ENCODE measurements at regions not wholly inside any gene's neighbourhood (a gene's known extent, or its start where the extent isn't known, plus 50 kb on each side); places are given as distances from the start of the nearest gene placed in this dataset.
A peak's percentile ranks its signal among the peaks of the same experiment; 100 is the strongest.

DNA sequence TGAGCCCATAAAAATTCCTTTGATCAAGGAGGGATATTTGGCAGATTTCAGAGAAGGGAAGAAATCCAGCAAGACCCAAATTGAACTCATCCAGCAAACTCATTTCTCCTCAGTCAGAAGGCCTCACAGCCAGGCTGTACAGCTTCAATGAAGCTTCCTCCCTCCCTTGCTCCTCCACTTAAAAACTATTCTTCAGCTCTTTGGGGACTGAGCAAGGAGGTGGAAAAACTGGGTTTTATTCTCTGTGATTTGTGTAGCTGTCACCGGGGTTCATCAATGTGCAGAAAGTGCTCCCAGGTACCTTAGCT, 158.7 kb upstream of the ZNF184 start:
- H3K36me3 ChIP-seq: no peaks in the 10 kb centered on the region
- 91 to 97% methylated on average over 1 of the region's 1 CpG for WGBS, 2 donors
- H3K27me3 ChIP-seq: peaks cover 0 to 44% (median 4%) of the 10 kb centered on the region in 4 donors
- no peak overlapping the region for H3K27ac ChIP-seq
- intact Hi-C loops (cut with DNase I): no loop called here
- DNase-seq (no peak), ATAC-seq (no peak), FAIRE-seq (no peak)
- TF ChIP-seq, protein P1, sequence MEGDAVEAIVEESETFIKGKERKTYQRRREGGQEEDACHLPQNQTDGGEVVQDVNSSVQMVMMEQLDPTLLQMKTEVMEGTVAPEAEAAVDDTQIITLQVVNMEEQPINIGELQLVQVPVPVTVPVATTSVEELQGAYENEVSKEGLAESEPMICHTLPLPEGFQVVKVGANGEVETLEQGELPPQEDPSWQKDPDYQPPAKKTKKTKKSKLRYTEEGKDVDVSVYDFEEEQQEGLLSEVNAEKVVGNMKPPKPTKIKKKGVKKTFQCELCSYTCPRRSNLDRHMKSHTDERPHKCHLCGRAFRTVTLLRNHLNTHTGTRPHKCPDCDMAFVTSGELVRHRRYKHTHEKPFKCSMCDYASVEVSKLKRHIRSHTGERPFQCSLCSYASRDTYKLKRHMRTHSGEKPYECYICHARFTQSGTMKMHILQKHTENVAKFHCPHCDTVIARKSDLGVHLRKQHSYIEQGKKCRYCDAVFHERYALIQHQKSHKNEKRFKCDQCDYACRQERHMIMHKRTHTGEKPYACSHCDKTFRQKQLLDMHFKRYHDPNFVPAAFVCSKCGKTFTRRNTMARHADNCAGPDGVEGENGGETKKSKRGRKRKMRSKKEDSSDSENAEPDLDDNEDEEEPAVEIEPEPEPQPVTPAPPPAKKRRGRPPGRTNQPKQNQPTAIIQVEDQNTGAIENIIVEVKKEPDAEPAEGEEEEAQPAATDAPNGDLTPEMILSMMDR (IDR thresholded peaks at IDR 0.05): no peak
- no peaks in the 10 kb centered on the region for H3K9me3 ChIP-seq
- peaks cover 0 to 9% (median 4%) of the 10 kb centered on the region in 3 donors for H3K4me1 ChIP-seq
- H3K4me3 ChIP-seq: no peak overlapping the region

DNA sequence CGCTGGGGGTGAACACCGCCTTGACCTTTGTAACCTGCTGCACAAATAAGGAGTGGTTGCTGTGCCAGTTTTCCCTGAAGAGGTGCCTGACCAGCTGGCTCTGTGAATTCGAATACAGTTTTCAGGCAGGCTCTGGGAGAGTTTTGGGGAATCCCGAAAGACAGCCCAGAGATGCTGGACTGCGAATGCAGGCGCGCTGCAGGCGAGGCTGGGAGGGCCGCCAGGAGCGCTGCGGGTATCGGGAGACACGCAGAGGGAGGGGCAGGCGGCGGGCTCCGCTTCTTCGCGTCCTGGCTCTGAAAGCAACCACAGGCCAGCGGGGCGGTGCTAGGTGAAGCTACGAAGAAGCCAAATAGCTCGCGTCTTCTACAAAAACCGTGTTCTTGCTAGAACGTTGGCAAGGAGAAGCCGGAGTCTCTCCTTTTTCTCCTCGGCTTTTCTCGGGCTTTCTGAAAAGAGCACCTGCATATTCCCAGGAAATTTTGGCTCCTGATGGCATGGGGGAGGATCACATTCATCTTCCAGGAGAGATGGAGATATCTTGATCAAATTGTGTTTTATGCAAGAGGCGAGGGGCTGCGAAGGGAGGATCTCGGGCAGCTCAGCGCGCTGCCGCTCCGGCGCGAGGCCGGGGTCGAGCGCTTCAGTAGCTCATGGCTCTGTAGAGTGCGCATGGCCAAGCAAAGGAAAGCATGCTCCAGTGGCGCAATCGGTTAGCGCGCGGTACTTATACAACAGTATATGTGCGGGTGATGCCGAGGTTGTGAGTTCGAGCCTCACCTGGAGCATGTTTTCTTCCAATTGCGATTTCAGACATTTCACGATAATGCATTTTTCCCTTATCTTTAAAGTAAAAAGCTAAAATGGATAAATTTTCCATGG, 158.1 kb upstream of the ZNF184 start:
- intact Hi-C loops (cut with DNase I): no loop called here
- H3K4me3 ChIP-seq: peak overlapping the region in 1 of 4 donors; percentile 20
- H3K36me3 ChIP-seq: no peaks in the 10 kb centered on the region
- DNase-seq (peak; percentile 8 to 69 (median 24)), FAIRE-seq (no peak), ATAC-seq (peak in 3 of 4 donors; percentile 56 to 76 (median 66))
- WGBS, 2 donors: 4 to 5% methylated on average over 51 of the region's 51 CpGs
- no peak overlapping the region for H3K27ac ChIP-seq
- TF ChIP-seq, protein P1 (IDR thresholded peaks at IDR 0.05): no peak
- no peaks in the 10 kb centered on the region for H3K9me3 ChIP-seq
- peaks cover 0 to 9% (median 4%) of the 10 kb centered on the region in 3 donors for H3K4me1 ChIP-seq
- H3K27me3 ChIP-seq: peaks cover 0 to 41% (median 4%) of the 10 kb centered on the region in 4 donors

DNA sequence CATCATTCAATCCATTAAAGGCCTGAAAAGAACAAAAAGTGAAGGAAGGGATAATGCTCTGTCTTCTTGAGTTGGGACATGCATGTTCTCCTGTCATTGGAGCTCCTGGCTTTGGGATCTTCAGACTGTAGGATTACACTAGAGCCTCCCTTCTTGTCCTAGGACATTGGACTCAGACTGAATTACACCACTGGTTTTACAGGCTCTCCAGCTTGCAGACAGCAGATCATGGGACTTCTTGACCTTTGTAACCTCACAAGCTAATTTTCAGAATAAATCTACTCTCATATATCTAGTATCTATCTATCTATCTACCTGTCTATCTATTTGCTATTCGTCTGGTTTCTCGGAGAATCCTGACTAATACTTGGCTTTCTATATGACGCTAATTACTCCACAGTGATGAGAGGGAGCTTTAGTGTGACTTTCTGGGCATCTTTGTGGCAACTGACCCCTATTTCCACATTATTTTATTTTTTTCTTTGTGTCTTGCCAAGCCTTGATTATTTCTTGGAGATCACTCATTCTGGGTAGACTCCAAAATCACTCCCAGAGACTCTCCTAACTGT, 151.9 kb upstream of the ZNF184 start:
- Histone ChIP-seq H3K4me3 (no peak overlapping the region), H3K9me3 (no peaks in the 10 kb centered on the region), H3K27ac (no peak overlapping the region), H3K27me3 (peaks cover 0 to 37% (median 6%) of the 10 kb centered on the region in 4 donors), H3K36me3 (no peaks in the 10 kb centered on the region), H3K4me1 (no peaks in the 10 kb centered on the region)
- ATAC-seq (no peak), DNase-seq (no peak), FAIRE-seq (no peak)
- 48 to 60% methylated on average over 3 of the region's 3 CpGs for WGBS, 2 donors
- TF ChIP-seq, protein P1 (IDR thresholded peaks at IDR 0.05): no peak
- intact Hi-C loops (cut with DNase I): no loop called here

DNA sequence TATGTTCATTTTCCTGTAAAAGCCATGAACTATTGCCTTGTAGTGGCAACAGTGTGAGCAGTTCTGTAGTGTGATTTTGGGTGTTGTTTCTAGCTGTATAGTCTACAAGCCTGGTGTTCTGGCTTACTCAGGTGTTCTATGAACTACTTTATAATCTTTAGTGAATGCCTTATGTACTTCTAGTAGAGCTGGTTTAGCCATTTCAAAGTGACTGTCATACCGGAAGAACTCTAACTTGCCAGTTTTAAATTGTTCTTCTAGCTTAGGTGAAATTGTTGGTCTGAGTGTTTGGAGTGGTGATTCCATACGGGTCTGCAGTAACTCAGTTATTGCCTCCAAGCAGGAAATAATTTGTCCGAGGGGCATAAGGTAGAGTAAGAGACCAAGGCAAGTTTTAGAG, 150.2 kb upstream of the ZNF184 start:
- 45 to 57% methylated on average over 3 of the region's 3 CpGs for WGBS, 2 donors
- H3K27me3 ChIP-seq: peaks cover 0 to 49% (median 7%) of the 10 kb centered on the region in 4 donors
- FAIRE-seq: no peak

More for the DNA sequence above, 150.2 kb upstream of the ZNF184 start:
- H3K36me3 ChIP-seq: no peaks in the 10 kb centered on the region
- H3K27ac ChIP-seq: no peak overlapping the region
- H3K4me3 ChIP-seq: no peak overlapping the region
- DNase-seq (no peak), ATAC-seq (no peak)
- TF ChIP-seq, protein P1 (IDR thresholded peaks at IDR 0.05): no peak
- no peaks in the 10 kb centered on the region for H3K9me3 ChIP-seq
- no peaks in the 10 kb centered on the region for H3K4me1 ChIP-seq
- intact Hi-C loops (cut with DNase I): no loop called here

All from pancreas (tissue), 10 donors.